ENCODE measurements at regions not wholly inside any gene's neighbourhood (a gene's known extent, or its start where the extent isn't known, plus 50 kb on each side); places are given as distances from the start of the nearest gene placed in this dataset.

- TF ChIP-seq CTCF (IDR thresholded peaks at IDR 0.05) (no peak), POLR2A (IDR thresholded peaks at IDR 0.05) (no peak)
- Histone ChIP-seq H3K27ac (no peak overlapping the region), H3K4me3 (no peak overlapping the region), H3K36me3 (replicated peaks in 1 of 2; ENCODE audit: insufficient read depth in 1 of 2, low read depth in 2 of 2) (no peaks in the 10 kb centered on the region), H3K4me1 (no peaks in the 10 kb centered on the region), H3K9me3 (no peaks in the 10 kb centered on the region), H3K27me3 (no peaks in the 10 kb centered on the region)
- no peak for DNase-seq
- intact Hi-C loops (cut with DNase I) = no loop called here
- WGBS, 2 donors = 81 to 88% methylated on average over 3 of the region's 3 CpGs
- no peak for ATAC-seq
Observed at GRCh38 chr13:63631006-63631405, 2215.4 kb upstream of the PCDH20 start.

- ATAC-seq (no peak), DNase-seq (no peak)
- intact Hi-C loops (cut with DNase I) = no loop called here
- Histone ChIP-seq H3K27ac (no peak overlapping the region), H3K9me3 (no peaks in the 10 kb centered on the region), H3K27me3 (no peaks in the 10 kb centered on the region), H3K4me3 (no peak overlapping the region), H3K4me1 (no peaks in the 10 kb centered on the region), H3K36me3 (replicated peaks in 1 of 2; ENCODE audit: insufficient read depth in 1 of 2, low read depth in 2 of 2) (no peaks in the 10 kb centered on the region)
- TF ChIP-seq POLR2A (IDR thresholded peaks at IDR 0.05) (no peak), CTCF (IDR thresholded peaks at IDR 0.05) (no peak)
- 32 to 36% methylated on average over 2 of the region's 2 CpGs for WGBS, 2 donors
Observed at GRCh38 chr13:63629591-63629990, 2213.9 kb upstream of the PCDH20 start.

GRCh38 chr13:63628310-63628709, 2212.7 kb upstream of the PCDH20 start:
- DNase-seq = no peak
- Histone ChIP-seq H3K36me3 (replicated peaks in 1 of 2; ENCODE audit: insufficient read depth in 1 of 2, low read depth in 2 of 2) (no peaks in the 10 kb centered on the region), H3K9me3 (no peaks in the 10 kb centered on the region), H3K27me3 (no peaks in the 10 kb centered on the region), H3K4me1 (no peaks in the 10 kb centered on the region), H3K4me3 (no peak overlapping the region), H3K27ac (no peak overlapping the region)
- WGBS, 2 donors = 74% methylated on average over 3 of the region's 3 CpGs
- no peak for TF ChIP-seq POLR2A (IDR thresholded peaks at IDR 0.05)
- ATAC-seq = no peak
- intact Hi-C loops (cut with DNase I) = no loop called here

GRCh38 chr13:63625869-63626268, 2210.2 kb upstream of the PCDH20 start:
- no peaks in the 10 kb centered on the region for H3K27me3 ChIP-seq
- TF ChIP-seq POLR2A (IDR thresholded peaks at IDR 0.05) (no peak), CTCF (IDR thresholded peaks at IDR 0.05) (no peak)
- H3K27ac ChIP-seq = no peak overlapping the region
- no peak for ATAC-seq
- no peaks in the 10 kb centered on the region for H3K36me3 ChIP-seq (replicated peaks in 1 of 2; ENCODE audit: insufficient read depth in 1 of 2, low read depth in 2 of 2)
- intact Hi-C loops (cut with DNase I) = no loop called here
- no peak overlapping the region for H3K4me3 ChIP-seq
- H3K4me1 ChIP-seq = no peaks in the 10 kb centered on the region
- DNase-seq = no peak
- no peaks in the 10 kb centered on the region for H3K9me3 ChIP-seq
- 70 to 71% methylated on average over 1 of the region's 1 CpG for WGBS, 2 donors

GRCh38 chr13:63614874-63615612, 2199.4 kb upstream of the PCDH20 start:
- WGBS, 2 donors = 57 to 71% methylated on average over 5 of the region's 5 CpGs
- intact Hi-C loops (cut with DNase I) = no loop called here
- no peaks in the 10 kb centered on the region for H3K36me3 ChIP-seq (replicated peaks in 1 of 2; ENCODE audit: insufficient read depth in 1 of 2, low read depth in 2 of 2)
- H3K4me1 ChIP-seq = no peaks in the 10 kb centered on the region
- no peaks in the 10 kb centered on the region for H3K9me3 ChIP-seq
- DNase-seq = no peak
- no peak overlapping the region for H3K4me3 ChIP-seq
- H3K27ac ChIP-seq = no peak overlapping the region
- no peaks in the 10 kb centered on the region for H3K27me3 ChIP-seq
- TF ChIP-seq CTCF (IDR thresholded peaks at IDR 0.05) (no peak), POLR2A (IDR thresholded peaks at IDR 0.05) (no peak)
- no peak for ATAC-seq
